OCI-LY1 (cell line): ENCODE measurements at regions not wholly inside any gene's neighbourhood (a gene's known extent, or its start where the extent isn't known, plus 50 kb on each side); places are given as distances from the start of the nearest gene placed in this dataset.

Experiments
- EZH2 ChIP-seq: fragments of 200-600 bp; sonication (generic), shearing (Covaris generic); IDR thresholded peaks from 2 replicates; pipeline ENCODE4 v1.8.0; 2017; ENCODE audit warnings: borderline replicate concordance, mixed run types, mild to moderate bottlenecking, antibody characterized with exemption, low read length, moderate library complexity, mixed read lengths
- TF ChIP-seq, protein P1 (sequence below): fragments of 200-600 bp; sonication (generic), shearing (Covaris generic); IDR thresholded peaks from 2 replicates; pipeline ENCODE4 v1.5.1; 2017; ENCODE audit warnings: mild to moderate bottlenecking, antibody characterized with exemption, low read length, moderate library complexity, mixed read lengths

DNA sequence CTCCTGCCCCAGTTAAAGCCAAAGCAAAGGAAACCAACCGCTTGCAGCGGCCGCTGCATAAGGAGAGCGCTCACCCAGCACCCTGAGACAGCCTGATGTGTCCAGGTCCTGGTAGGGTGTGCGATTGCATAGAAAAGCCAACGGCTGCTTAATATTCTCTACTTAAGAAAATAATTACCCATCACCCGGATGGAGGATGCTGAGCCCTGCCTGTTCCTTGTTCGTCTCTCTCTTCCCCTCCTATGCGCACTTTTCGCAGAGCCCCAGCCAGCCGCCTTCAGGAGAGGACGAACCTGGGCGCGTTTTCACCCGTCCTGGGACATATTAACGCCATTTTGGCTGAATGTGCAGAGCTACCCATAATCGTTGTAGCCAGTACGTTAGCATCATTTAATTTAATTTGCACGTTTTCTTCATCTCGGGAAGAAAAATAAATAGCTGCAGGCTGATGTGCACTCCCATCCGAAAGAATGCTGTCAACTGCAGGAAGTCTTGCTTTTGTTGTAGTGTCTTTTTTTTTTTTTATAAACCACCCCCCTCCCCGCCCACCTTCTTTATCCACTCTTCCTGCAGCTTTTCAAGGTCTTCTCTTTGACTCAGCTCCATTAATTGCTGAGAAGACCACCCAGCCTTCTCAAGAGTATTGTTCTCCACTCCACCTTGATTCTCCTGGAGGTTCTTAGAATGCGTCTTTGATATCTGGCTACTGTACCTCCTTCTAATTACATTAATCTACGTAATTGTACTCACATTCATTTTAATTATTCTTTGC, 214.5 kb downstream of the TEX29 start:
- TF ChIP-seq EZH2: no peak
- TF ChIP-seq, protein P1, sequence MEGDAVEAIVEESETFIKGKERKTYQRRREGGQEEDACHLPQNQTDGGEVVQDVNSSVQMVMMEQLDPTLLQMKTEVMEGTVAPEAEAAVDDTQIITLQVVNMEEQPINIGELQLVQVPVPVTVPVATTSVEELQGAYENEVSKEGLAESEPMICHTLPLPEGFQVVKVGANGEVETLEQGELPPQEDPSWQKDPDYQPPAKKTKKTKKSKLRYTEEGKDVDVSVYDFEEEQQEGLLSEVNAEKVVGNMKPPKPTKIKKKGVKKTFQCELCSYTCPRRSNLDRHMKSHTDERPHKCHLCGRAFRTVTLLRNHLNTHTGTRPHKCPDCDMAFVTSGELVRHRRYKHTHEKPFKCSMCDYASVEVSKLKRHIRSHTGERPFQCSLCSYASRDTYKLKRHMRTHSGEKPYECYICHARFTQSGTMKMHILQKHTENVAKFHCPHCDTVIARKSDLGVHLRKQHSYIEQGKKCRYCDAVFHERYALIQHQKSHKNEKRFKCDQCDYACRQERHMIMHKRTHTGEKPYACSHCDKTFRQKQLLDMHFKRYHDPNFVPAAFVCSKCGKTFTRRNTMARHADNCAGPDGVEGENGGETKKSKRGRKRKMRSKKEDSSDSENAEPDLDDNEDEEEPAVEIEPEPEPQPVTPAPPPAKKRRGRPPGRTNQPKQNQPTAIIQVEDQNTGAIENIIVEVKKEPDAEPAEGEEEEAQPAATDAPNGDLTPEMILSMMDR: no peak
